22Rv1 (cell line): ENCODE measurements at regions not wholly inside any gene's neighbourhood (a gene's known extent, or its start where the extent isn't known, plus 50 kb on each side); places are given as distances from the start of the nearest gene placed in this dataset.
A peak's percentile ranks its signal among the peaks of the same experiment; 100 is the strongest.

Source experiments
- ZFX ChIP-seq: fragments of 450-650 bp; IDR thresholded peaks from 2 replicates; pipeline ENCODE4 v1.6.1; 2017; ENCODE audit warnings: antibody characterized with exemption, borderline replicate concordance
- TF ChIP-seq, protein P1 (sequence below): fragments of 450-650 bp; IDR thresholded peaks from 2 replicates; pipeline ENCODE4 v1.5.1; 2017; ENCODE audit warnings: mild to moderate bottlenecking

DNA sequence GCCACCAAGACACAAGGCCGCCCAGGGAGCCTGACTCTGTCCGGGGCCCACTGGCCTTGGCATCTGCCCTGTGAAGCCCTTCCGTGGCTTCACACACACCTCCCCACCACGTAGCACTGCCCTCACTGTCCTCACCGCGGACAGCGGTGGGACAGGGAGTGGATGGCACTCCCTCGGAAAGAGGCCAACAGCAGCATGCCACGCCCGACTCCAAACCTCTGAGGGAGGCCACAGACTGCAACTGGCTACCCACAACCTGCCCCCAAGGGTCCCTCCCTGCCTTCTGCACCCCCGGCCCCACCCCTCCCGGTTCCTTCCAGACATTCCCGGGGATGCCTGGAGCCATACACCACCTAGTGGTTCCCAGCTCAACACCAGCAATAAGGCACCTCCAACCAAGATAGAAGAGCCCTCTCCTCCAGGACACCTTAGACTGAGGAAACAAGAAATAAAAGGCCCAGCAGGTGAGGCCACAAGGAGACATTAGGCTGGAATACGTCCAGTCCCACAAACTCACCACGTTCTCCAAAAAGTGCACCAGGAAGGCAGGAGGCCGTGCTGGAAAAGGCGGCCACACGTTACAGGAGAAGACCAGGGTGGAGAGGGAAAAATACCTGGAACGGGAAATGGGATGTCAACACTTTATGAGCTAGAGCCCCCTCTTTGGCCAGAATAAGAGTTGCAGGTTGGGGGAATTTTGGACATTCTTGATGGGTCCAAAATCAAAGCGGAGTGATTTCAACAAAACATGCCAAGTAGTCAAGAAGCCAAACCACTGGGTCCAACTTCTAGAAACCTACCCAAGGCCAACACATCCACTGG lies 310.0 kb downstream of the SOX9 start:
- TF ChIP-seq ZFX, result no peak
- TF ChIP-seq, protein P1, sequence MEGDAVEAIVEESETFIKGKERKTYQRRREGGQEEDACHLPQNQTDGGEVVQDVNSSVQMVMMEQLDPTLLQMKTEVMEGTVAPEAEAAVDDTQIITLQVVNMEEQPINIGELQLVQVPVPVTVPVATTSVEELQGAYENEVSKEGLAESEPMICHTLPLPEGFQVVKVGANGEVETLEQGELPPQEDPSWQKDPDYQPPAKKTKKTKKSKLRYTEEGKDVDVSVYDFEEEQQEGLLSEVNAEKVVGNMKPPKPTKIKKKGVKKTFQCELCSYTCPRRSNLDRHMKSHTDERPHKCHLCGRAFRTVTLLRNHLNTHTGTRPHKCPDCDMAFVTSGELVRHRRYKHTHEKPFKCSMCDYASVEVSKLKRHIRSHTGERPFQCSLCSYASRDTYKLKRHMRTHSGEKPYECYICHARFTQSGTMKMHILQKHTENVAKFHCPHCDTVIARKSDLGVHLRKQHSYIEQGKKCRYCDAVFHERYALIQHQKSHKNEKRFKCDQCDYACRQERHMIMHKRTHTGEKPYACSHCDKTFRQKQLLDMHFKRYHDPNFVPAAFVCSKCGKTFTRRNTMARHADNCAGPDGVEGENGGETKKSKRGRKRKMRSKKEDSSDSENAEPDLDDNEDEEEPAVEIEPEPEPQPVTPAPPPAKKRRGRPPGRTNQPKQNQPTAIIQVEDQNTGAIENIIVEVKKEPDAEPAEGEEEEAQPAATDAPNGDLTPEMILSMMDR, result peak; percentile 47
